Fibroblast of the conjunctiva (primary cell): ENCODE measurements at regions not wholly inside any gene's neighbourhood (a gene's known extent, or its start where the extent isn't known, plus 50 kb on each side); places are given as distances from the start of the nearest gene placed in this dataset.
"Not testable (repeated sequence)": the region's sequence is repeated elsewhere in the genome, so short reads cannot be mapped to it uniquely, and the experiment has no call there.

Experiments
- DNase-seq: peaks from one replicate; pipeline ENCODE4 v3.0.0-alpha.2; 2010; ENCODE audit warnings: low read depth

DNA sequence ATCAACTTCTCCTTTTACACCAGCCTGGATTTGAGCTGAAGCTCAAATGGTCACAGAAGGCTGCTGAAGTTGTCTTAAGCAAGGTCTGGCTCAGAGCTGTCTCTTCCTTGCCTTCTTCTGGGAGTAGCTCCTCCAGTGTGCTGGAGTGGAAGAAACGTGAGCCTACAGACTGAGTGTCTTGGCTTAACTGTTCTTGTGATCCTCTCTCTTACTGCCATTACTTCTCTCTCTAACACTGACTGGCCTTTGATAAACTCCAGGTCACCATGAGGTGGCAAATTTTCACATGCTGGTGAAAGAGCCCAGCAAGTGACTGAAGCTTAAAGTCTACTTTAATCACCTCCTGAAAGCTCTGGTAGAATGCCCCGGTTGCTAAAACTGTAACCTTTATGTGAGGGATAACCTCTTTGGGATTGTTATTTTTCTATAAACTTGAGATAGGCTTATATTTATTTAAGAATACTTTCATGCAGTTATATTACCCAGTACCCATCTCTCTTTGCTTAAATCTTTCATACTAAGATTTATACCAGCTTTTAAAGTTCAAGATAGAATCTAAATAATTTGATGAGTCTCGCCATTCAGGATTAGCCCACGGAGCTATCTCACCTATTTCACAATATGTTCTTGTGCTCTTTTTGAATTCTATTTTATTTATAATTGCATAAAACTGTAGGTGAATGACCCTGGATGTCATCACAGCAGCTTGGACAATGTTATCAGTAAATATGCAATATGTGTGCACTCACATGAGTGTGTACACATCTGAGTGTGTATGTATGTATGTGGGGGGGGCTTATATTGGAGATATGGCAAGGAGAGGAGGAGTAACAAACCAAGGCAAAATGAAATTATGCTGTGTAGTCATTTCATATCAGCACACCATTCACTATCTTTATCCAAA lies 924.0 kb downstream of the LTN1 start:
- DNase-seq: no peak

DNA sequence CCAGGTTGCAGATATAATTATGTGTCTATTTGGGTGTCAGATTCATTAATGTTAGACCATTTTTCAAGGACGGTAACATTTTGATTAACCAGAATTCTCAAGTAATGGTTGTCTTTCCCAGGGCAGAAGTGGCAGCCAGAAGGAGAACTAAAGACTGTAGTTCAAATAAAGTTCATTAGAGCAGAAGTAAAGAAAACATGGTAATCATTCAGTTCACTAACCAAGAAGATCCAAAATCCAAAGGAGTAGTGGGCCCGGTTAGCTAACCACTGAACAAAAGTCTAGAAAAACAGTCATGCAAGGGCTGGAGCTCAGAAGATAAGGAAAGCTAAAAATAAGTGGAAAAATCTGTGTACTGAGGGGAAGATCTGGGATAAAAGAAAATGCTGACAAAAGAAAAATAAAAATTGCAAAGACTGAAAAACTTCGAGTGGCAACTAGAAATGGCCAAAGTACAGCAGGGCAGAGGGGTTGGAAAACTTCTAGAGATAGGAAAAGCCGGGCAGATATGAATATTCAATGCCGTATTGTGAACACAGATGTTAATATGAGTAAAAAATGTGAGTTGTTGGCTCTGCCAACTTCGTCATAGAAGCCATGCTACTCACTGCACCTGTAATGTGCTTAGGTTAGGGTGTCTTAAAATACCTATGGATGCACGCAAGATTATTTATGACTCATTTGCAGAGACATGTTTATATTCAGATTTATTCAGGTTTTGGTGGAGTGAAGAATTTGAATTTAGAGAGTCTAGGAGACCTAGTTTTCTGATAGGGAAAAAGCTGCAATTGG lies 925.9 kb downstream of the LTN1 start:
- DNase-seq: no peak

DNA sequence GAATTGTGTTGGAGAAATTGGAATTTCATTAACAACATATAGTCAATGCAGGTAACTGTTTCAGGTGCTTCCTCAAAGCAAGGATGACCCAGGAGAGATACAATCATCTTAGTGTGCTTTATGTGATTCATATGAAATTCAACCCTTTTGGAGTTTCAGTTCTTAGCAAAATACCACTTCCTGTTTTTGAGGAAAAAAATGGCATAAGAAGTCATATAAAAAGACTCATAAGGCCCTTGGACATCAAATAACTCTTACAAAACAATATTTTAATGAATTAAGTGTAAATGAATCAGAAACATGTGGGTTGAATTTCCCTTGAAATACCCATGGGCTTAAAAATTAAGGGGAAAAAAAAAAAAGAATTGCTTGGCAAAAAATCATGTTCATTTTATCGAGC lies 926.6 kb downstream of the LTN1 start:
- no peak for DNase-seq

DNA sequence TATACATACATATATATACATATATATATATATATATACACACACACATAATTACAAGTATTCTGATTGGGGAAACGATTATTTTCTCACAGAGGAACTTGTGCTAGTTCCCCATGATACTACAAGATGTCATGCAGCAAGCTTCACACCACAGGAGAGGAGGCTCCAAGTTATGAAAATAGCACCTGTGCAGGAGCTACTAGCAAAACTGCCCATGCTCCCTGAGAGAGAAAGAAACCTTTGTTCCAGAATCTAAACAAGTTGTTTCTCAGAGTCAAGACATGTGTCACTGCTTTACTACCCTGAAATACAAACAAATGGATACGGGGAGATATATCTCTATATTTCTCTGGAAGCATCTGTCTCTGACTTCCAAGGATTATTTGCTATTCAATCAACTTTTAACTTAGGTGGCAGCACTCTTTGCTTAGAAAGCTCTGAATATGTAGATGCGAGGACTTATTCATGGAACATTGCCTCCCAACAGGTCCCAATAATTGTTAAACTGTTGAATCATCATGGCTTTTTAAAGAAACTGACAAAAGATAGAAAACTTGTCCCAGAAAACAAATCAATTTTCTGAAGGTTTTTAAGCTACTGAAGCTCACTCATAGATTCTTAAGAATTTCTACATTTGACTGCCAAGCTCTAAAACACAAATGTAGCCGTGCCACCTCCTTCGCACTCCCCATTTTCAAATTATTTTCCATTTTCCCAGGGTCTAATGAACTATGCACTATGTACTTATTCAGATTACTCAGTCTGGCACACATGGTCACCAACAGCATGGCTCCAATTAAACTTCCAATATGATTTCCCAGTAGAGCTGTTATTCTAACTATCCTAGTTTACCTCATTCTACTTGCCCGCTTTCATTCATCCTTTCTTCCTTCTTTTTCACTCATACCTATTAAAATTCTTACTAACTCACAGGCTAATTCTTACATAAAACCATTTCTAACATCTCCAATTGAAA lies 929.1 kb downstream of the LTN1 start:
- no peak for DNase-seq

- DNase-seq: peak; percentile 1
Measured at GRCh38 chr21:28052956-28053355, 939.7 kb downstream of the LTN1 start.

GRCh38 chr21:28051649-28052048 lies 941.0 kb downstream of the LTN1 start:
- DNase-seq: peak; percentile 23

- not testable (repeated sequence) for DNase-seq
Measured at GRCh38 chr21:28035692-28036091, 957.0 kb downstream of the LTN1 start.

DNA sequence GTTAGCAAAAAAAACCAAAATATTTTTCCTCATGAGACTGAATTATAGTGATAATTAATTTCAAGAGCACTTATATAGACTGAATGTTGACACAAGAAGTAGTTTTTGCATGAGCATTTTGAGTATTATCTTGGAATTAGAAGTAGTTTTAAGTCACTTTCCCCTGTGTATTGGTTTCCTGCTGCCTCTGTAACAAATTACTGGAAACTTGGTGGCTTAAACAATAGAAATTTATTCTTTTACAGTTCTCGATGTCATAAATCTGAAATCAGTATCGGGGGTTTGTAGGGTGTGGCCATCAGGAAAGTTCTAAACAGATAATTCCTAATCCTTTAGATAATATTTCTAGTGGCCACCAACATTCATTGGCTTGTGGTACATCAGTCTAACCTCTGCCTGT lies 957.8 kb downstream of the LTN1 start:
- not testable (repeated sequence) for DNase-seq

- DNase-seq: not testable (repeated sequence)
Measured at GRCh38 chr21:28034334-28034733, 958.3 kb downstream of the LTN1 start.

DNA sequence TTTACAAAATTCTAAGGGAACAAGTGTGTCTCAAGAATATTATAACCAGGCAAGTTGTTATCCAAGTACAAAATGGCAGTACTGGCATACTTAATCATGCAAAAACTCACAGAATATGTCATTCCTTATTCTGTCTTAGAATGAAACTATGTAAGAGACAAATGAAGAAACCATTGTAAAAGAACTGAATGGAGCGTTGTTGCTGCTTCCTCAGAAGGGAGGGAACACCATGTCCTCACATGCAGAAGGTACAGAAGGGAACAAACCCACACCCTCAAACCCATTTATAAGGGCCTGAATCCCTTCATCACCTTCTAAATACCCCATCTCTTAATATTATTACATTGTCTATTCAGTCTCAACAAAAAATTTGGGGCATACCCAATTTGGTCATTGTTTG lies 960.0 kb downstream of the LTN1 start:
- not testable (repeated sequence) for DNase-seq

- DNase-seq: not testable (repeated sequence)
Measured at GRCh38 chr21:28031066-28031465, 961.6 kb downstream of the LTN1 start.

DNA sequence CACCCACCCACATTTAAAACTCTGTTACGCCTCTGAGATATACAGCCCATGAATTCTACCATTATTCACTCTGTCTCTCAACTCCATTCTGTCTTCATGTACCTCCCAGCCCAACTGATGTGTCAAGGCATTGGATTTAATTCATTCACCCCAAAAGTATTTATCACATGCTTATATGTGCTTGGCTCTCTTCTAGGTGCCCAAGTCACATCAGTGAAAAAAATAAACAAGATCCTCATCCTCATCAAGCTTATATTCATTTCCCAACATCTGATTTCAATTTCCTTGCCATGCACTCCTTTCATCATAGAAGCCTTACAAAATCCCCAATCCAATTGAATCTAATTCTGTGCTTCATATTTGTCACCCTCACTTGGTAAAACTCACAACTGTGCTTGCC lies 967.6 kb downstream of the LTN1 start:
- no peak for DNase-seq

GRCh38 chr21:28018741-28019669 lies 973.7 kb downstream of the LTN1 start:
- DNase-seq: no peak

GRCh38 chr21:28018213-28018612 lies 974.5 kb downstream of the LTN1 start:
- no peak for DNase-seq

DNA sequence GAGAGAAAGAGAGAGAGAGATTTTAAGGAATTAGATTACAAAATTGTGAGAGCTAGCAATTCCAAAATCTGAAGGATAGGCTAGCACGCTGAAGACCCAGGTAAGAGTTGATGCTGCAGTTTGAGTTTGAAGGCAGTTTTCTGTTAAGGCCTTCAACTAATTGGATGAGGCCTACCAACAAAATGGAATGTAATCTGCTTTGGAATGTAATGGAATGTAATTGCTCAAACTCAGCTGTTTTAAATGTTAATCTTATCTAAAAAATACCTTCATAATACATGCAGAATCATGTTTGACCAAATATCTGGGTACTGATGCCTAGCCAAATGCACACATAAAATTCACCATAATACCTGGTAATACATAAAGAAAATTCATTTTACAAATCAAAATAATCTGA lies 976.1 kb downstream of the LTN1 start:
- no peak for DNase-seq

DNA sequence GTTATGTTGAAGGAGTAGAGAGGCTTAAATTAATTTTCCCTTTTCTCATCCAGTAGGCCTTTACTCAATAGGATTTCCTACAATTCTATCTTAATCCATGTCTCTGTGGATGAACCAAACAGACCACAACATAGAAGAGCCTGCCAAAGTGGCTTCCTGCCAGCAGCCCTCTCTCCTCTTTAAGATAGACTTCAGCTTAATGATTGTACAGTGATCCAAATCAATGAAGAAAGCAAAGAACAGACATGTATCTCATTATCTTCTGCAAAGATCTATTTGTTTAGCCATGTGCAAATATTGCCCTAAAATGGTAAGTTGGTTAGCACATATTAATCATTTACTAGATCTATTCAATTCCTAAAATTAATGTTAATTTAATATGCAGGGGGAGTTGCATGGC lies 979.6 kb downstream of the LTN1 start:
- not testable (repeated sequence) for DNase-seq

- DNase-seq: not testable (repeated sequence)
Measured at GRCh38 chr21:28011970-28012369, 980.7 kb downstream of the LTN1 start.

DNA sequence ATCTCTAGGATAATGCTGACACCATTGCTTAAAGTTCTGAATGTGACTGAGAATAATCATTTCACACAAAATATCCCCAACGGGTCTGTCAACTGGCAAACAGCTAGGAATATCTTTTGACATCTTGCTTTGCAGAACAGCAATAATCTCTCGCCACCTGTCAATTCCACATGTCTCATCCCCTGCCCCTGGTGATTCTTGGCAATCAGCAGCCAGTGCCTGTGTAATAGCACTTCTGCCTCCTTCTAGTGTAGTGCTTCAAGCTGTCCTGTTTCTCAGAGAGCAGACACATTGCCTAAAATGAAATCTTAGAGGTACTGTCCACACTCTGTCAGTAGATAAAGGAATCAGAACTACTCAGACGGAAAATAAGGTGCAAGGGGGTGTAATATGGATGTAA lies 984.4 kb downstream of the LTN1 start:
- DNase-seq: not testable (repeated sequence)

DNA sequence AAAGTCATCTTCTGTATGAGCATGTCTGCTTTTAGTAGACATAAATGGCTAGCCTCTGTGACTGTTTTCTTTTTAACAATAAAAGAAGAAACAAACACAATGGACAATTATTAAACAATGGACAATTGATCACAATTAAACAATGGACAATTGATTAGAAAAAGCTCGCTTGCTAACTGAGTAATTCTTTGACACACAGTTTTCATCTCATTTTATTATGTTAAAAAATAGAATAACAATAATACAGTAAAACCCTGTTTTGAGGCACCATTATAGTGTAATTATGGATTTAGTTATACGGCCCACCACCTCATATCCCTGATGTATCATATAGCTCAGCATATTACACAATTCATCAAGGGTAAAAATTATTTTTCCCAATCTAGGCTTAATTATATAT lies 989.0 kb downstream of the LTN1 start:
- not testable (repeated sequence) for DNase-seq

GRCh38 chr21:27996906-27997305 lies 995.8 kb downstream of the LTN1 start:
- DNase-seq: not testable (repeated sequence)
